SU-DHL-6 (cell line): ENCODE measurements at regions not wholly inside any gene's neighbourhood (a gene's known extent, or its start where the extent isn't known, plus 50 kb on each side); places are given as distances from the start of the nearest gene placed in this dataset.

Experiments used
- H2AFZ ChIP-seq: fragments of 200-600 bp; sonication (generic); 2 replicates; pipeline ENCODE4 v1.6.1; 2014; ENCODE audit warnings: low read depth, mild to moderate bottlenecking, moderate library complexity, mixed read lengths, antibody characterized with exemption, low read length; ENCODE audit not compliant: severe bottlenecking
- H3F3A ChIP-seq: fragments of 200-600 bp; shearing (Covaris generic); 2 replicates; pipeline ENCODE4 v1.6.0; 2016; ENCODE audit warnings: antibody characterized with exemption, mild to moderate bottlenecking; ENCODE audit not compliant: insufficient read depth
- H3K27ac ChIP-seq: fragments of 200-600 bp; sonication (generic); 2 replicates; pipeline ENCODE4 v1.5.1; 2016; ENCODE audit warnings: low read depth, mild to moderate bottlenecking, low read length, moderate library complexity, mixed read lengths
- H3K27me3 ChIP-seq: fragments of 200-600 bp; sonication (generic), shearing (Covaris generic); 2 replicates; pipeline ENCODE4 v1.6.0; 2014; ENCODE audit warnings: mild to moderate bottlenecking, low read length
- H3K36me3 ChIP-seq: fragments of 200-600 bp; sonication (generic); 2 replicates; pipeline ENCODE4 v1.6.1; 2014; ENCODE audit warnings: mild to moderate bottlenecking, low read length, mixed read lengths
- H3K4me2 ChIP-seq: fragments of 300-600, 200-600 bp; shearing (Covaris generic), sonication (generic); 2 replicates; pipeline ENCODE4 v1.6.0; 2014; ENCODE audit warnings: low read length, low read depth, mild to moderate bottlenecking; ENCODE audit not compliant: poor library complexity, severe bottlenecking
- H3K4me3 ChIP-seq: fragments of 200-600 bp; sonication (generic); 2 replicates; pipeline ENCODE4 v1.5.1; 2014; ENCODE audit warnings: antibody characterized with exemption, low read length, mild to moderate bottlenecking, mixed read lengths; ENCODE audit not compliant: insufficient read depth, poor library complexity, severe bottlenecking
- H3K79me2 ChIP-seq: fragments of 200-600 bp; sonication (generic); 2 replicates; pipeline ENCODE4 v1.6.1; 2014; ENCODE audit warnings: mild to moderate bottlenecking, low read length, moderate library complexity; ENCODE audit not compliant: insufficient read depth
- H3K9ac ChIP-seq: fragments of 200-600 bp; sonication (generic); 2 replicates; pipeline ENCODE4 v1.7.0; 2014; ENCODE audit warnings: mild to moderate bottlenecking, low read length
- H3K9me2 ChIP-seq: fragments of 200-600 bp; sonication (generic); replicated peaks from 2 replicates; pipeline ENCODE4 v1.6.1; 2014; ENCODE audit warnings: low read length; ENCODE audit not compliant: insufficient read depth
- H3K9me3 ChIP-seq: fragments of 200-600 bp; sonication (generic); 2 replicates; pipeline ENCODE4 v1.6.1; 2014; ENCODE audit warnings: low read length, mixed read lengths; ENCODE audit not compliant: insufficient read depth
- H4K20me1 ChIP-seq: fragments of 200-600 bp; sonication (generic); 2 replicates; pipeline ENCODE4 v1.6.1; 2014; ENCODE audit warnings: low read depth, mild to moderate bottlenecking, antibody characterized with exemption, low read length, moderate library complexity, mixed read lengths
- CTCF ChIP-seq: fragments of 200-600 bp; sonication (generic); IDR thresholded peaks from one replicate; pipeline ENCODE4 v1.5.1; 2017; ENCODE audit warnings: antibody characterized with exemption, mild to moderate bottlenecking, low read length, moderate library complexity; ENCODE audit not compliant: insufficient read depth, poor library complexity, severe bottlenecking
- EZH2phosphoT487 ChIP-seq: fragments of 200-600 bp; sonication (generic), shearing (Covaris generic); conservative IDR thresholded peaks from 2 replicates; pipeline ENCODE4 v1.6.1; 2018; ENCODE audit warnings: mild to moderate bottlenecking, antibody characterized with exemption, low read length, moderate library complexity, mixed read lengths

- TF ChIP-seq CTCF = no peak
- Histone ChIP-seq H3K9me2 (no peaks in the 10 kb centered on the region), H4K20me1 (no peaks in the 10 kb centered on the region), H3K4me3 (no peak overlapping the region), H3K9me3 (peaks cover 5% of the 10 kb centered on the region; the same call in 1 of the 2 replicates), H3K36me3 (no peaks in the 10 kb centered on the region), H3F3A (no peaks in the 10 kb centered on the region), H3K27ac (no peak overlapping the region), H2AFZ (no peak overlapping the region), H3K4me2 (no peak overlapping the region), H3K9ac (no peak overlapping the region), H3K79me2 (no peaks in the 10 kb centered on the region), H3K27me3 (no peaks in the 10 kb centered on the region)
These were observed 174.8 kb upstream of the NAMPT start for GRCh38 chr7:106459397-106460072.

GRCh38 chr7:106457678-106458077 lies 172.9 kb upstream of the NAMPT start:
- TF ChIP-seq CTCF (no peak), EZH2phosphoT487 (no peak)
- H3K36me3 ChIP-seq = 0 out of 2 replicates have a peak, but pooled peaks cover 4% of the 10 kb centered on the region
- H3F3A ChIP-seq = no peaks in the 10 kb centered on the region
- no peak overlapping the region for H3K4me3 ChIP-seq
- no peak overlapping the region for H3K9ac ChIP-seq
- H4K20me1 ChIP-seq = no peaks in the 10 kb centered on the region
- H3K9me3 ChIP-seq = peaks cover 12% of the 10 kb centered on the region; the same call in 1 of the 2 replicates
- no peak overlapping the region for H2AFZ ChIP-seq
- H3K79me2 ChIP-seq = no peaks in the 10 kb centered on the region
- H3K9me2 ChIP-seq = no peaks in the 10 kb centered on the region
- no peak overlapping the region for H3K4me2 ChIP-seq
- H3K27ac ChIP-seq = no peak overlapping the region
- H3K27me3 ChIP-seq = no peaks in the 10 kb centered on the region

GRCh38 chr7:106456329-106456728 lies 171.5 kb upstream of the NAMPT start:
- no peak overlapping the region for H3K27ac ChIP-seq

More at GRCh38 chr7:106456329-106456728, 171.5 kb upstream of the NAMPT start:
- H2AFZ ChIP-seq = no peak overlapping the region
- H3K9me2 ChIP-seq = no peaks in the 10 kb centered on the region
- H3K9ac ChIP-seq = no peak overlapping the region
- no peaks in the 10 kb centered on the region for H3K27me3 ChIP-seq
- H3K4me2 ChIP-seq = no peak overlapping the region
- no peaks in the 10 kb centered on the region for H4K20me1 ChIP-seq
- H3K79me2 ChIP-seq = no peaks in the 10 kb centered on the region
- H3K36me3 ChIP-seq = 0 out of 2 replicates have a peak, but pooled peaks cover 6% of the 10 kb centered on the region
- TF ChIP-seq CTCF (no peak), EZH2phosphoT487 (no peak)
- H3K4me3 ChIP-seq = no peak overlapping the region
- H3F3A ChIP-seq = no peaks in the 10 kb centered on the region
- peaks cover 26% of the 10 kb centered on the region; the same call in 1 of the 2 replicates for H3K9me3 ChIP-seq
